BJ (cell line): ENCODE measurements at regions not wholly inside any gene's neighbourhood (a gene's known extent, or its start where the extent isn't known, plus 50 kb on each side); places are given as distances from the start of the nearest gene placed in this dataset.

ENCODE experiments used
- CTCF ChIA-PET: fragments of 350-600 bp; formaldehyde crosslinking; extraction: SDS; loops from one replicate; lab custom pipeline; 2021; ENCODE audit warnings: antibody characterized with exemption, inconsistent platforms; lab: Yijun Ruan, JAX
- POLR2A ChIA-PET: fragments of 300-600 bp; sonication (Branson Sonifier 250); formaldehyde crosslinking; extraction: SDS; loops from one replicate; lab custom pipeline; 2021; ENCODE audit warnings: antibody characterized with exemption; lab: Charles Lee
- DNase-seq: peaks from one replicate; pipeline ENCODE4 v3.0.0-alpha.2; 2011; ENCODE audit warnings: low read depth
- H3K27me3 ChIP-seq: 2 replicates; pipeline ENCODE4 v1.6.0; 2011; ENCODE audit warnings: low read length; ENCODE audit not compliant: control insufficient read depth, insufficient read depth
- H3K36me3 ChIP-seq: 2 replicates; pipeline ENCODE4 v1.5.1; 2011; ENCODE audit warnings: low read length; ENCODE audit not compliant: control insufficient read depth, insufficient read depth
- H3K4me3 ChIP-seq: 2 replicates; pipeline ENCODE4 v1.5.1; 2011; ENCODE audit warnings: low read depth, mild to moderate bottlenecking, control low read depth, low read length
- TF ChIP-seq, protein P1 (sequence below): IDR thresholded peaks from 2 replicates; pipeline ENCODE4 v1.5.1; 2011; ENCODE audit warnings: low read depth, mild to moderate bottlenecking, control low read depth, inconsistent platforms, low read length, moderate library complexity; ENCODE audit not compliant: insufficient read depth

DNA sequence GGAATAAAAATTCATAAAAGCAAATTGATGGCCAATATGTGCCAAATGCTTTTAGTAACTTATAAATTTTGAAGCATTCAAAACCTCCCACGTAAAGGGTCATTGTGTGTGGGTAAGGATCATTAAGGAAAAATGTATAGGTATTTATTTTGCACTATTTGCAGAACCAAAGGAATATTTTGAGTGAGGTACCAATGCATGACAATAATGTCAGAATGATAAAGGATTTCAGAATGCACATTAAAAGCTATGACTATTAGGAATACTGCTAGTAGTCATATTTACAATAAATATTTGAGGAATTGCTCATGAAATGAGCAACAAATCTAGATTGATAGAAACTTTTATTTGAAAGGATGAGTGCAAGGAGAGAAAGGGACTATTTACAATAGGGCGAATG, 932.8 kb downstream of the SLC6A15 start:
- ChIA-PET POLR2A (no interaction called here), CTCF (no interaction called here)
- H3K4me3 ChIP-seq: no peak overlapping the region
- no peaks in the 10 kb centered on the region for H3K36me3 ChIP-seq
- TF ChIP-seq, protein P1, sequence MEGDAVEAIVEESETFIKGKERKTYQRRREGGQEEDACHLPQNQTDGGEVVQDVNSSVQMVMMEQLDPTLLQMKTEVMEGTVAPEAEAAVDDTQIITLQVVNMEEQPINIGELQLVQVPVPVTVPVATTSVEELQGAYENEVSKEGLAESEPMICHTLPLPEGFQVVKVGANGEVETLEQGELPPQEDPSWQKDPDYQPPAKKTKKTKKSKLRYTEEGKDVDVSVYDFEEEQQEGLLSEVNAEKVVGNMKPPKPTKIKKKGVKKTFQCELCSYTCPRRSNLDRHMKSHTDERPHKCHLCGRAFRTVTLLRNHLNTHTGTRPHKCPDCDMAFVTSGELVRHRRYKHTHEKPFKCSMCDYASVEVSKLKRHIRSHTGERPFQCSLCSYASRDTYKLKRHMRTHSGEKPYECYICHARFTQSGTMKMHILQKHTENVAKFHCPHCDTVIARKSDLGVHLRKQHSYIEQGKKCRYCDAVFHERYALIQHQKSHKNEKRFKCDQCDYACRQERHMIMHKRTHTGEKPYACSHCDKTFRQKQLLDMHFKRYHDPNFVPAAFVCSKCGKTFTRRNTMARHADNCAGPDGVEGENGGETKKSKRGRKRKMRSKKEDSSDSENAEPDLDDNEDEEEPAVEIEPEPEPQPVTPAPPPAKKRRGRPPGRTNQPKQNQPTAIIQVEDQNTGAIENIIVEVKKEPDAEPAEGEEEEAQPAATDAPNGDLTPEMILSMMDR: no peak
- DNase-seq: no peak
- H3K27me3 ChIP-seq: no peaks in the 10 kb centered on the region

DNA sequence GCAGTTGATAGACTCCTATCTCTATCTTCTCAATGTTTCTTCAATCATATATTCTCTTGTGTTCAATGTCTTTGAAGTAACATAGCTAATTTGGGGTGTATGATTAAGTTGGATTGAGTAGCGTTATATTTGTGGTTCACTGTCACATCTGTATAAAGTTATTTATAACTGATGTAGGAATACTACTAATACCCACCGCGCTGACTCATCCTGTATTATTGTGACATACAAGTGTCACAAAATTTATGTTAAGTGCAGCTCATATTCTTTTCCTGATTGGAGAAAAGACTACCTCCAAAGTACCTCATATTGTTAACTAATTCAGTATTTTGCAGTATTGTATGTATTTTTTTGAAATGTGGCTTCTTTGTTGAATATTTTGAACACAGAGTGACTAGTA, 940.8 kb downstream of the SLC6A15 start:
- Histone ChIP-seq H3K27me3 (no peaks in the 10 kb centered on the region), H3K36me3 (no peaks in the 10 kb centered on the region), H3K4me3 (no peak overlapping the region)
- ChIA-PET POLR2A (interaction anchor here (0.6 kb wide), 1 partner anchor 10 kb away, joined by 3 read pairs; no protein-coding TSS in a partner anchor), CTCF (no interaction called here)
- no peak for DNase-seq
- TF ChIP-seq, protein P1: no peak

DNA sequence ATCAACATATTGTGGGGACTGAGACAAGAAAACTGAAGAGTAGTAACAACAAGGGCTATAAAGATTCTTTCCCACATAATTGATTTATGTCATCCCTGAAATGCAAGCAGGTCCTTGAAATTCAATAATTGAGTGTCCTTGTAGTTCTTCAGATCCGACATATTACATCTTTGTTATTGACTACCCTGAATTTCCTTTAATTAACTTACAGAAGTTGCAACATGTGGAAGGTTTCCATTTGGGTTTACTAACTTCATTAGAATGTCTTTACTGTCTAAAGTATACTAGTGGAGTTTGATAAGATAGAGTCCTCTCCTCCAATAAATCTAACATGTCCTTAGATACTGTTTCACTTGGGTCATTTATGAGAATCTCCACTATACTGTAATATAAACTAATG, 951.8 kb downstream of the SLC6A15 start:
- CTCF ChIA-PET: no interaction called here
- no peaks in the 10 kb centered on the region for H3K36me3 ChIP-seq
- POLR2A ChIA-PET: no interaction called here

DNA sequence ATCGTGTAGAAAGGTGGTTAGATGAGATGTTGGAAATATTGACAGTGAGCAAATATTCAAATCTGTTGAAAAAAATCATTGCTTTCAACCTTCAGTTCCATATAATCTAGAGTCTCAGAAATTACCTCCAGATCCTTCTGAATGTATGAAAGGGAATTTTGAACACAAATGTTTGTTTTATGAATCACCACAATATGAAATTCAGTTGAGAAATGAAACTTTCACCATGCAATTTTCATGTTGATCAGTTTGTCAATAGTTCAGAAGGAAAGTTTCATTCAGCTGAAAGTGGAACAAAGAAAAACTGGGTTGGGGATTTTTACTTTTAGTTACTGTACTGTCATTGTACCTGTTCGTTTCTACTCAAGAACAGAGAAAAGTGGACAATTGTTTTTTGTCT, 953.6 kb downstream of the SLC6A15 start:
- TF ChIP-seq, protein P1: no peak
- POLR2A ChIA-PET: no interaction called here

More for the DNA sequence above, 951.8 kb downstream of the SLC6A15 start:
- H3K4me3 ChIP-seq: no peak overlapping the region
- TF ChIP-seq, protein P1: no peak
- DNase-seq: no peak
- no peaks in the 10 kb centered on the region for H3K27me3 ChIP-seq

DNA sequence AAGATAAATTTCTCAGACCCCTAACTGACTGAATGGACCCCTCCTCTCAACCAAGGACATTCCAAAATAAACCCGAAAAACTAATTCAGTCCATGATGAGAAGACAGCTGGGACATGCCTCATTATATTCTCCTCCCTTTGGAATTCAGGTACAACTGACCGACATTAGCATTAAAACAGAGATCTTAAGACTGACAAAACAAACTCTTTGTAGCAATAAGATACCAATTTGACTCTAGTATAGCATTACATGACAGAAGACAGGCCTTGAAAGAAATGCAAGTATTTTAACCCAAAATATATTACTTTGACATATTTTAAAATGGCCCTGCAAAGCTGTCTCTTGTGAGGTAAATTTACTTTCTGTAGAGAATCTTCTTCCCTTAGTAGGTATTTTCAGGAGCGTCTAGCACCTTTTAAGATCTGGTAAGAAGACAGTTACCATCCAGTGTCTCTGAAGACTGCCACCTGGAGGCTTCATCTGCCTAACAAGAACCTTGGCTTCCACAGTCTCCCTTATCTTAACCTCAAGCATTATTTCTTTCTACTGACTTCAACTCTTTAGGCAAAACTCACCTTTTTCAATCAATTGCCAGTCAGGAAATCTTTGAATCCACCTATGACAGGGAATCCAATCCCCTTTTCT, 957.5 kb downstream of the SLC6A15 start:
- ChIA-PET CTCF (interaction anchor here (1.1 kb wide), 1 partner anchor 11 kb away, joined by 3 read pairs; no protein-coding TSS in a partner anchor), POLR2A (no interaction called here)
- TF ChIP-seq, protein P1: no peak
- DNase-seq: no peak
- Histone ChIP-seq H3K4me3 (no peak overlapping the region), H3K27me3 (no peaks in the 10 kb centered on the region), H3K36me3 (no peaks in the 10 kb centered on the region)

More for the DNA sequence above, 953.6 kb downstream of the SLC6A15 start:
- H3K27me3 ChIP-seq: no peaks in the 10 kb centered on the region
- H3K4me3 ChIP-seq: no peak overlapping the region
- H3K36me3 ChIP-seq: no peaks in the 10 kb centered on the region
- DNase-seq: no peak
- CTCF ChIA-PET: no interaction called here
